AG10803 (cell line): ENCODE measurements at regions not wholly inside any gene's neighbourhood (a gene's known extent, or its start where the extent isn't known, plus 50 kb on each side); places are given as distances from the start of the nearest gene placed in this dataset.

Experiments used
- DNase-seq: peaks from one replicate; pipeline ENCODE4 v3.0.0; 2010; ENCODE audit warnings: low read depth
- H3K4me3 ChIP-seq: 2 replicates; pipeline ENCODE4 v1.5.1; 2011; ENCODE audit warnings: mild to moderate bottlenecking, low read length, control low read depth
- TF ChIP-seq, protein P1 (sequence below): conservative IDR thresholded peaks from 2 replicates; pipeline ENCODE4 v1.5.1; 2011; ENCODE audit warnings: mild to moderate bottlenecking, low read length, control low read depth, inconsistent platforms

DNA sequence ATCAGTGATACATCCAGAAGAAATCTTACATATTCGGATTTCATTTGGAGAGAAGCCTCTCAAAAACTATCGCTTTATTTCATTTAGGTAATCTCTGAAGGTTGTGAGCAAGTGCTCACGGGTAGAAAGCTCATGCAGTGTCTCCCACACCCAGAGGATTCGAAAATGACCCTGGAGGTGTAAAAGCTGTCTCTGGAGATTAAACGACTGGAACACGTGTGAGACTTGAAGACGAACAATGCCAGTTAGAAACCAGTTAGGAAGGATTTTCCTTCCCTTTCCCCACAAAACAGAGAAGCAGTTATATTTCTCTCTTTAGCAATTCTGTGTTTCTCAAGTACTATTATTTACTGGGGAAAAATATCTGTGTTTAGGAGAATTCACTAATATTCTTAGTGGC, 92.5 kb upstream of the CD55 start:
- TF ChIP-seq, protein P1, sequence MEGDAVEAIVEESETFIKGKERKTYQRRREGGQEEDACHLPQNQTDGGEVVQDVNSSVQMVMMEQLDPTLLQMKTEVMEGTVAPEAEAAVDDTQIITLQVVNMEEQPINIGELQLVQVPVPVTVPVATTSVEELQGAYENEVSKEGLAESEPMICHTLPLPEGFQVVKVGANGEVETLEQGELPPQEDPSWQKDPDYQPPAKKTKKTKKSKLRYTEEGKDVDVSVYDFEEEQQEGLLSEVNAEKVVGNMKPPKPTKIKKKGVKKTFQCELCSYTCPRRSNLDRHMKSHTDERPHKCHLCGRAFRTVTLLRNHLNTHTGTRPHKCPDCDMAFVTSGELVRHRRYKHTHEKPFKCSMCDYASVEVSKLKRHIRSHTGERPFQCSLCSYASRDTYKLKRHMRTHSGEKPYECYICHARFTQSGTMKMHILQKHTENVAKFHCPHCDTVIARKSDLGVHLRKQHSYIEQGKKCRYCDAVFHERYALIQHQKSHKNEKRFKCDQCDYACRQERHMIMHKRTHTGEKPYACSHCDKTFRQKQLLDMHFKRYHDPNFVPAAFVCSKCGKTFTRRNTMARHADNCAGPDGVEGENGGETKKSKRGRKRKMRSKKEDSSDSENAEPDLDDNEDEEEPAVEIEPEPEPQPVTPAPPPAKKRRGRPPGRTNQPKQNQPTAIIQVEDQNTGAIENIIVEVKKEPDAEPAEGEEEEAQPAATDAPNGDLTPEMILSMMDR = no peak
- H3K4me3 ChIP-seq = no peak overlapping the region
- no peak for DNase-seq

DNA sequence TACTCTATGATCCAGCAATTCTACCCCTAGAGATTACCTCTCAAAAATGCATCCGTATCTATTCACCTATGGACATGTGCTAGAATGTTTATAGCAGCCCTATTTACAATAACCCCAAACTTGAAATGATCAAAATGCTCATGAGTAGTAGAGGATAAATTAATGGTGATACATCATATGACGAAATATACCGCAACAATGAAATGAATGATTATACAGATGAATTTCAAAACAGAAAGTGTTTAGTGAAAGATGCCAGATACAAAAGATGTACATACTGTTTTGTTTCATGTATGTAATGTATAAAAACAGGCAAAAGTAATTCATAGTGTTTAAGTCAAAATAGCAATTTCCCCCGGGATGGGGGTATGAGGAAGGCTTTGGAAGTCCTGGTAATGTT, 91.0 kb upstream of the CD55 start:
- no peak overlapping the region for H3K4me3 ChIP-seq
- no peak for DNase-seq
- TF ChIP-seq, protein P1 = no peak

DNA sequence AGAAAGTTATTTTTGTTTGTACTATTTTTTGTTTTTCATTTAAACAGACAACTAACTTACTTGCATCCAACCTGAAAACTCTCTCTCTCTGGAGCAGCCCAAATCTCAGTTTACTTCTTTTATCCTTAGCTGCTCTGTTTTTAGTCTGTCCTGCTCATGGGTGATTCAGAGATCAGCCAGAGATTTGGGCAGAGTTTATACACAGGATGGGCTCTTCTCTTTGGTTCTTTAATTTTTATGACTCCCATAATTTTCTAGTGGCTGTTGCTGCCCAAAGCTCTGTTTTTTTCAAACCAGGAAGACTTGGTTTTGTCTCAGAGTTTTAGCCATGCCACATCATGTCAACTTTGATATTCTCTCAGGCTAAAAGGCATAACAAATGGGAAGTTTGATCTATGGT, 86.8 kb upstream of the CD55 start:
- DNase-seq = no peak
- TF ChIP-seq, protein P1 = no peak
- no peak overlapping the region for H3K4me3 ChIP-seq

DNA sequence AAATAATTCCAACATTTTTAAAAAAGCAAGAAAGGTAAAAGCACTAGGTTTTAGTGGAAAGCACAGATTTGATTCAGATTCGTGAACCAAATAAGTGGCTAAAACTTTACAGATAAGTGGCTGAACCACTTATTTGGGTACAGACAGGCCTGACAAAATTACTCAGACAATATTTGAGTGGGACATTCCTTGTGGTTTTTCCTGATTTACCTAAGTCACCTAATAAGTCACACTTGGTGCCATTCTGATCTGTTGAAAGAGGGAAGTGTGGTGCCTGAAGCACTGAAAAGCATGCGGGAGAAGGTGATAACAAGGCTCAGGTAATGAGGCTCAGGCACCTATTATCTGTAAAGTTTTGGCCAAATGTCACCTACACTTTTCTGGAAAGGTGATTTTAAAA, 81.6 kb upstream of the CD55 start:
- no peak for DNase-seq
- H3K4me3 ChIP-seq = no peak overlapping the region
- TF ChIP-seq, protein P1 = no peak

DNA sequence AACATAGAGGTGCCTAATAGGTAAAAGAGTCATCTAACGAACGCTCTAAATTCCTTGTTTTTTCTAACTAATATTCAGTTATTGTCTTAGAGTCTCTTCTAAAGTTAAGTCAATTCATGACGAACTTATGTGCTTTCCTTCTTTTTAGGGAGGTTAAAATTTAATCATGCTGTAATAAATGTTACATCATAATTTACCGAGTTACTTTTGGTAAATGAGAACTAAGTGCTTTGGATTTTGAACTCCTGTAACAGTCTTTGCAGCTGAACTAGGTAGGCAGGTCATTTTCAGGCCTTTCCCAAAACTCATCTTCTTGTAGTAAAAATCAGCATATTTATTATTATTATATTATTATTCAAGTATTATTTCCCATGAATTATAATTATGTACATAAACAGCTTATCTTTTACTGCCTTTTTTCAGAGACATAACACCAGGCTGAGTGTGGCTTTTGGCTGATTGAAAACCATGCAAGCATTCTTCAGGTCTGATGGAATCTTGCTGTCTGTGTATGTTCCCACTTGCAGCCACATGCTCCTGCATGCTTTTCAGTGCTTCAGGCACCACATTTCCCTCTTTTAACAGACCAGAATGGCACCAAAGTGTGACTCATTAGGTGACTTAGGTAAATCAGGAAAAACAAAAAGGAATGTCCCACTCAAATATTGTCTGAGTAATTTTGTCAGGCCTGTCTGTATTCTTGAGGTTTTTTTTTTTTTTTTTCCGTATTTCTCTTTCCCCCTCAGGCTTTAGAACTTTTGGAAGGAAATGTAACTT, 81.0 kb upstream of the CD55 start:
- peak; percentile 53 for DNase-seq
- TF ChIP-seq, protein P1 = no peak
- no peak overlapping the region for H3K4me3 ChIP-seq

DNA sequence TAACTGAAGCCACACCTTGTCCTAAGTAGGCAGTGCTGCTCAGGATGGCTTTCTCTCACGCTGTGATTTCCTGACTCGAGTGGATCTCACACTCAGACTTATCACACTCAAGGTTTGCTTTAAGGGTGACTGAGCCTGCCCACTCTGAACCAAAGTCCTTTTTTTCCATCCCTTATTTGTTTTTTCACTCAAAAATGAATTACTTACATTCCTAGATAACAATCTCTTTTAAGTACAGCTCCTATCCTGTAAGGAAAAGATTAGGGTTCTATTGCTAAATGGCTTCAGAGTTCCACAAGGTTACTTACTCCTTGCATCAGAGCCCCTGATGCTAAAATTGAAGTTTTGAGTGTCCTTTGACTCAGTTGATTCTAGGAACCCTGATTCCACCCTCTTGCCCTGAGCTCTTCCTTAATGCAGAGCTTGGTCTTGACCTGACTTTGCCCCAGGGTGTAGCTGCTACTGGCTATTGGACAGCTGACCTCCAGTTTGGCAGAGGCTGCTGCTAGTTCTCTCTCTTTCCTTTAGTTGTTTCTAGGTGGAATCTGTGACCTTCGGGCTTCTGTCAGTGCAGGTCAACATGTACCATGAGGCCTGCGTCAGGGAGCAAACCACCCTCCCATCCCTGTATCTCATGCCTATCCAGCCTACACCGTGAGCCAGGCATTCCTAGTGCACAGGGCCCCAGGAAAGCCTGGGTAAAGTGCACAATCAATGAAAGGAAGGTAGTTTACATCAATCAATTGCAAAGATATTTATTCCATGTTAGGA, 80.1 kb upstream of the CD55 start:
- no peak for DNase-seq
- no peak overlapping the region for H3K4me3 ChIP-seq
- TF ChIP-seq, protein P1 = no peak
